GM10266 (cell line): ENCODE measurements at regions not wholly inside any gene's neighbourhood (a gene's known extent, or its start where the extent isn't known, plus 50 kb on each side); places are given as distances from the start of the nearest gene placed in this dataset.

Source experiments
- DNase-seq: peaks from one replicate; pipeline ENCODE4 v3.0.0; 2012; ENCODE audit errors: extremely low spot score
- TF ChIP-seq, protein P1 (sequence below): IDR thresholded peaks from 2 replicates; pipeline ENCODE4 v1.5.1; 2012; ENCODE audit warnings: mild to moderate bottlenecking, low read depth; ENCODE audit not compliant: control insufficient read depth, insufficient read depth; ENCODE audit errors: missing control alignments

DNA sequence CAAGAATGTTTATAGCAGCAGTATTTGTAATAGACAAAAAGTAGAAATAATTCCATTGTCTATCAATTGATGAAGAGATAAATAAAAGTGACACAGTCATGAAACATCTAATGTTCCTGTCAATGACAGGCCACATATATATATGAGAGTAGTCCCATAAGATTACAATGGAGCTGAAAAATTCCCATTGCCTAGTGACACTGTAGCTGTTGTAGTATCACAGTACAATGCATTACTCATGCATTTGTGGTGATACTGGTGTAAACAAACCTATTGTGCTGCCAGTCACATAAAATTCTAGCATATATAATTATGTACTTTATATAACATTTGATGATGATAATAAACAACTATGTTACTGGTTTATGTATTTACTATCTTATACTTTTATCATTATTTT lies 141.9 kb upstream of the LYPLAL1 start:
- no peak for DNase-seq
- TF ChIP-seq, protein P1, sequence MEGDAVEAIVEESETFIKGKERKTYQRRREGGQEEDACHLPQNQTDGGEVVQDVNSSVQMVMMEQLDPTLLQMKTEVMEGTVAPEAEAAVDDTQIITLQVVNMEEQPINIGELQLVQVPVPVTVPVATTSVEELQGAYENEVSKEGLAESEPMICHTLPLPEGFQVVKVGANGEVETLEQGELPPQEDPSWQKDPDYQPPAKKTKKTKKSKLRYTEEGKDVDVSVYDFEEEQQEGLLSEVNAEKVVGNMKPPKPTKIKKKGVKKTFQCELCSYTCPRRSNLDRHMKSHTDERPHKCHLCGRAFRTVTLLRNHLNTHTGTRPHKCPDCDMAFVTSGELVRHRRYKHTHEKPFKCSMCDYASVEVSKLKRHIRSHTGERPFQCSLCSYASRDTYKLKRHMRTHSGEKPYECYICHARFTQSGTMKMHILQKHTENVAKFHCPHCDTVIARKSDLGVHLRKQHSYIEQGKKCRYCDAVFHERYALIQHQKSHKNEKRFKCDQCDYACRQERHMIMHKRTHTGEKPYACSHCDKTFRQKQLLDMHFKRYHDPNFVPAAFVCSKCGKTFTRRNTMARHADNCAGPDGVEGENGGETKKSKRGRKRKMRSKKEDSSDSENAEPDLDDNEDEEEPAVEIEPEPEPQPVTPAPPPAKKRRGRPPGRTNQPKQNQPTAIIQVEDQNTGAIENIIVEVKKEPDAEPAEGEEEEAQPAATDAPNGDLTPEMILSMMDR, result no peak

DNA sequence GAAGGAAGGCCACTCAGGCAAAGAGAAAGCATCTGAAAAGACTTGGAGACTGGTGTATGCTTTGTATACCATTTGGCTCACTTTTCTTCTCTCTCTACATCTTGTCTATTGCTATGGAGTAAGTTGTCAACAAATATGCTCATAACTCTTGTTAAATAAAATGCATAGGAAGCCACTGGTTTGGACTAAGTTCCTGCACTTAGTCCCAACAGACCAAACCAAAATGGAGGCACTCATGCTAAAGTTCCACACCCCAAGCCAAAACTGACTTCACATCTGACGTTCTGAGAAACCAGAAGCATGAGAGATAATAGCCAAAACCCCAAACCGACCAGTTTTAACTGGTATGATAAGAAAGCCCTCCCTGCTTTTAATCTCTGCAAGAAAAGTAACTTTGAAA lies 135.3 kb upstream of the LYPLAL1 start:
- TF ChIP-seq, protein P1, result no peak
- DNase-seq, result no peak

DNA sequence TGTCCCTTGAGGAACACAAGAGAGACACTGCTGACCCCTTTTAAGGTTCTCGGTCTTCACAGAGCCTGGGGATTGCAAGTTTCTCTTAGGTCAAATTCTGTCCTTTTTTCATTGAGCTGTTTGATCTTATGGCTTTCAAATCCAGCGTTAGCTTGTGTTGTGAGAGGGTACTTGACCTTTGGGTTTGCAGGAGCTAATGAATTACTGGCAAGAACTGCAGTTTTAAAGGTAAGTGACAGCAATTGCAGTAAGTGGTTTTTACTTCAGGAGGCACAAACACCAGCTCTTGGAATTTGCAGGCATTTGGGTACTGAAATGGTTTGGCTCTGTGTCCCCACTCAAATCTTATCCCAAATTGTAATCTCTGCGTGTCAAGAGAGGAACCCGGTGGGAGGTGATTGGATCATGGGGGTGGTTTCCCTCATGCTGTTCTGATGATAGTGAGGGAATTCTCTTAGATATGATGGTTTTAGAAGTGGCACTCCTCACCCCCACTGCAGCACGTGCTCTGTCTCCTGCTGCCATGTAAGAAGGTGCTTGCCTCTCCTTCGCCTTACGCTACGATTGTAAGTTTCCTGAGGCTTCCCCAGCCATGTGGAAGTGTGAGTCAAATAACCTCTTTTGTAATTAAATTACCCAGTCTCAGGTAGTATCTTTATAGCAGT lies 134.5 kb upstream of the LYPLAL1 start:
- no peak for DNase-seq
- TF ChIP-seq, protein P1, result no peak

DNA sequence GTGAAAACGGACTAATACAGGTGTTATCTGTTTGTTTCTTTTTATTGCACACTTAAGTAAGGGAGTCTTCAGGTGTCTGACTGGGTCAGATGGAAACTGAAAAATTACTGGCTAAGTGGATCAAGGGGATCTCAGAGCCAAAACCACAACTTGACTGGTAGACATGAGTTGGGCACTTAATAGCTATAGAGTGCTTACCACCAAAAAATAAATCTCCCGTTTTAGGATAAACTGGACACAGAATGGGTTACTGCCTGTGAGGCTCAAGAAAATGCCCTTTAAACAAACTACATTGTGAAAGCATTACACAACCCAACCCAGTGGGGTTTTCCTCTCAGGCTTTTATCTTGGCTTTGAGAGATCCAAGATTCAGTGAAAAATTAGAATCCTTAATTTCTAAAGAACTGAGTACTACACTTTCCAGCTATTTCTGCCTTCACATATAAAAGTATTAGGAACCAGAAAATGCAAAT lies 134.0 kb upstream of the LYPLAL1 start:
- DNase-seq, result no peak
- TF ChIP-seq, protein P1, result no peak

DNA sequence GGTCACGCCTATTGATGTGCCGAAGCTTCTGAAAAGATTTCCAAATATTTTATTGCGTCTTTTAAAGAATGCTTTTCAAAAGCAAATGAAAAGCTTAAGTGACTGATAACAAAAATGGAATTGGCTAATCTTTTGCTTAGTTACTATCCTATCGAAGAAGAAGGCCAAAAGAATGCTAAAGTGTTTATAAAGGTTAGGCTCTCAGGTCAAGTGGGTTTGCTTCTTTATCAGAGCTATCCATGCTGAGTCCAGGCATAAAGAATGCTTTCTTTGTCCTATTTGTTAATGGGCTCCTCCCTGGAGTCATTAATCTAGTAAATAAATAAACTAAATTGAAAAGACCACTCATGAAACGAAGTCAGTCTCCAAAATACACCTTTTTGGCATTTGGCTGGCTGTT lies 133.4 kb upstream of the LYPLAL1 start:
- TF ChIP-seq, protein P1, result no peak
- no peak for DNase-seq

DNA sequence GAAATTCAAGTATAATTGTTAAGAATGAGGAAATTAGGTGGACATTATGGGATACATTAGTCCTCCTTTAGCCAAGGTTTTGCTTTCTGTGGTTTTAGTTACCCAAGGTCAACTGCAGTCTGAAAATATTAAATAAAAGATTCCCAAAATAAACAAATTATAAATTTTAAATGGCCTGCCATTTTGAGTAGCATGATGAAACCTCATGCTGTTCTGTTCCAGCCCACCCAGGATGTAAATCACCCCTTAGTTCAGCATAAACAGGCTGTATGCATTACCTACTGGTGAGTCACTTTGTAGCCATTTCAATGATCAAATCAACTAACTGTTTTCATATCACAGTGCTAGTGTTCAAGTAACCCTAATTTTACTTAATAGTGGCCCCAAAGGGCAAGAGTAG lies 132.5 kb upstream of the LYPLAL1 start:
- TF ChIP-seq, protein P1, result no peak
- no peak for DNase-seq

DNA sequence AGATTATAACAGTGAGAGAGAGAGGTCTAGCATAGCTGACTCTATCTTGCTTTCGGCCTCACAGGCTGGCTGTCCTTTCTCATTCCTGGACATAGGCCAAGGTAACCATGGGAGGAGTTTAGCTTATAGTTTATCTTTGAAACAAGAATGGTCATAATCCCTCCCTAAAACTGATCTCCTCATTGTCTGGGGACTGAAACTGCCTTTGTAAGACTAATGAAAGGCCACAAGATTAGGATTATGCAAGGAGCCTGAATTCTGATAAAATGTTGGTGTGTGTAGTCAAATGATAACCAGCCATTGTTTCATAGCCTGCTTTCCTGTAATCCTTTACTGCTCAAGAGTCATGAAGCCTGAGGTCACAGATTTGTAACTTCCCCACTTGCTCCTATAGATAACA lies 131.9 kb upstream of the LYPLAL1 start:
- TF ChIP-seq, protein P1, result no peak
- DNase-seq, result no peak
